Upper lobe of left lung (tissue), 4 donors: ENCODE measurements at regions not wholly inside any gene's neighbourhood (a gene's known extent, or its start where the extent isn't known, plus 50 kb on each side); places are given as distances from the start of the nearest gene placed in this dataset.

ENCODE experiments used
- CTCF ChIP-seq, 6 experiments: fragments of 450-650 bp in 4 of 6; fragments of 200-600 bp in 2 of 6; sonication (generic) in 2 of 6; IDR thresholded peaks; one replicate each; pipeline ENCODE4 v1.5.1; 2016 to 2019; ENCODE audit warnings: antibody characterized with exemption in 6 of 6
- EP300 ChIP-seq, 4 donors: sonication (generic); formaldehyde crosslinking; IDR thresholded peaks; one replicate each; pipeline ENCODE4 v1.5.1; 2017; ENCODE audit warnings: antibody characterized with exemption in 4 of 4, control low read depth in 2 of 4
- POLR2A ChIP-seq, 4 donors: fragments of 450-650 bp; IDR thresholded peaks; one replicate each; pipeline ENCODE4 v1.5.1; 2016 to 2017; ENCODE audit warnings: antibody characterized with exemption in 4 of 4, mild to moderate bottlenecking in 2 of 4
- POLR2AphosphoS5 ChIP-seq, 2 donors: sonication (generic); formaldehyde crosslinking; IDR thresholded peaks; one replicate each; pipeline ENCODE4 v1.5.1; 2017; ENCODE audit warnings: antibody characterized with exemption in 2 of 2

DNA sequence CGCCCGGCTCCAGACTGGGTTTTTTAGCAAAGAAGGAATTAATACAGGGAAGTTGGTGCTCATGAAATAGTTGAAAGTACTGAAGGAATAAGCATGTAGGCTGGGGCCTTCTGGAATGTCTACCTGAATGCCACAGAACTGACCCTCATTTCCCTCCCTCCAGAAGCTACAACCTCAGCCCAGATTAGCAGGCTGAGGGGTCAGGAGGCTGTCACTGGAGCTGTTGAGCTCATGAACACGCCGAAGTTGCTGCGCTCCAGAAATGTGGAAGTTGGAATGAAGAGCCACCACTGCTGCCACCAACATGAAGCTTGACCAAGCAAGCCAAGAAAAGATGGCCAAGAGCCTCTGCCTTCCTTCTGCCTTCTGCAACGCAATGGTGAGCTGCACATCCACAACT is 52.2 kb upstream of the KMT2E start:
- TF ChIP-seq POLR2AphosphoS5 (IDR thresholded peaks at IDR 0.05), result no peak
- TF ChIP-seq CTCF (IDR thresholded peaks at IDR 0.05), result no peak
- no peak for TF ChIP-seq POLR2A (IDR thresholded peaks at IDR 0.05)
- TF ChIP-seq EP300 (IDR thresholded peaks at IDR 0.05), result no peak
